Colon (tissue), 2 donors: ENCODE measurements at regions not wholly inside any gene's neighbourhood (a gene's known extent, or its start where the extent isn't known, plus 50 kb on each side); places are given as distances from the start of the nearest gene placed in this dataset.
"Not testable (repeated sequence)": the region's sequence is repeated elsewhere in the genome, so short reads cannot be mapped to it uniquely, and the experiment has no call there.

ENCODE experiments used
- FAIRE-seq: peaks from 2 replicates; lab custom pipeline; 2012; peaks lifted over from hg19 to GRCh38; lab: Jason Lieb, UNC
- donor health status: control.
- donor health status: control.

DNA sequence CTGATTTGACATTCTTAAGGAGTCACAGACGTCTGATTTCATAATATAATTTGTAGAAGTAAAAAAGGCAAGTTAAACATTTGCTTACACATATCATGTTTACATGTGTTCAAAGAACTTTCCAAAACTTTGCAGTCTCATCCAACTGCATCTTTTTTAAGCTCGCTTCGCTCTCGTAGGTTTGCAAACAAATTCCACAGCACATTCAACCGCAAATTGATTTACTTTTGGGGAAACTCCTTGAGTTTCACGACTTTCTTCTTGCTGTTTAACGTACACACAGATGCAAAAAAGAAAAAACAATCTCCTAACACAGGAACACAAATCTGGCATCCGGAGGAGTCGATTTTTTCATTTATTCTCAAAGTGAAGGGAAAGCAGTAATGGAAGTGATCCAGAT, 1149.5 kb downstream of the VRK1 start:
- no peak for FAIRE-seq

DNA sequence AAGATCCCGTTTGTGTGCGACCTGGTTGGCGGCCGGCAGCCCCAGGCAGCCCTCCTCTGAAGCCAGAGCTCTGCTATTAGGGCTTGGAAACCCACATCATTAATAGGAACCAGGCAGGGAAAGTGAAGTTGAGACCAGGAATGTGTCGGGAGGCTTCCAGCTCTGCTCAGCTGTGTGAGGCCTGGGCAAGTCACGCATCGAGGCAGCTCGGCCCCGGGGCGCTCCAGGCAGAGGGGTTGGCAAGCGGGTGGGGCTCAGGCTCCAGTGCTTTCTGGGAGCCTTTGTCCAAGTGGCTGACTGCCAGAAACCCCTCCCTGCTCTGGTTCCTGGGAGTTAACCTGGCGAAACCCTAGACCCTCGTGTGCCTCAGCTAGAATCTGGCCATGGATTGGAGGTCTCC, 1151.7 kb downstream of the VRK1 start:
- FAIRE-seq: no peak

DNA sequence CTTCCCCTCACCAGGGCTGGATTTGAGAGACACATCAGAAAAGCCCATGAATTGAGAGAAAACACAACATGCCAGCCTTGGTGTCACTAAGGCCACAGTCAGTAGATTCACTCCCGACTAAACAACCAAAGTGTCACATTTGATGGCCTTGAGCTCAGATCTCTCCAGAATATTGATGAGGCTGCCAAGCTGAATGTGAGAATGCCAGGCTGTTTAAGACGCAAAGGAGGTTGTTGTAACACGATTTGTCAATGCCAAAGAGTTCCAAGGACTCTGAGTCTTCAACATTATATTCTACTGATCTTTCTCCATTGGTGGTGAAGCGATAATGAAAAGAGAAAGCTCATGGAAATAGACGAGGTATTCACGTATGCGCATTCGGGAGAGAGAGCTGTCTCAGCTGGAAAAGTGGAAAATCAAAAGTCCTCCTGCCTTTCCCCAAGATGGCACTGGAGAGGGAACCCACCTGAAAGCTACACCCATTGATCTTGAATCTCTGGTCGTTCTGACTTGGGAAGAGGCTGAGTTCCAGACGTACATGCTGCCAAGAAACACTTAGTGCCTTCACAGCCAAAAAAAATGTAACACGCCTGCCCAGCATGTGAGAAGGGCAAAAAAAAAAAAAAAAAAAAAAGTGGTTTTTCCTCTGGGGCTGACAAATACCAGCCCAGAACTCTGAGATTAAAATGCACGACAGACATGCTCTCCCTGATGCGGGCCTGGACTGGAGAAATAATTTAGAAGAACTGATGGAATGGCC, 1159.6 kb downstream of the VRK1 start:
- no peak for FAIRE-seq

DNA sequence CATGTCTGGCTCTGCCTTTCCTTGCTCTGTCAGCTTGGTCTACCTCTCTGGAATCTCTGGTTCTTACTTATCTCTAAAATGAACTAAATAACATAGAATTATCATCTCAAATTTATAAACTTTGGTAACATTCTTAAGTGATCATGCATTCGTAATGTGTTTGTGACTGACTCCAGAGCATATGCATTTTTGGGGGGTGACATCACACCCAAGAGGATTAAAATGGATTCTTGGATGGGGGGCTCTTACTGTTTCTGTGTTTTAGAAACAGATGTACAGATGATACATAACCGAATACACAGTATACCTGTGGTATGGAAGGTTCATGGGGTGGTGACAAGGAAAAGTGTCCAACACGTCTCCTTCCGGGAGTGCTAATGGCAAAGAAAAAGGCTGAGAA, 1162.1 kb downstream of the VRK1 start:
- no peak for FAIRE-seq

DNA sequence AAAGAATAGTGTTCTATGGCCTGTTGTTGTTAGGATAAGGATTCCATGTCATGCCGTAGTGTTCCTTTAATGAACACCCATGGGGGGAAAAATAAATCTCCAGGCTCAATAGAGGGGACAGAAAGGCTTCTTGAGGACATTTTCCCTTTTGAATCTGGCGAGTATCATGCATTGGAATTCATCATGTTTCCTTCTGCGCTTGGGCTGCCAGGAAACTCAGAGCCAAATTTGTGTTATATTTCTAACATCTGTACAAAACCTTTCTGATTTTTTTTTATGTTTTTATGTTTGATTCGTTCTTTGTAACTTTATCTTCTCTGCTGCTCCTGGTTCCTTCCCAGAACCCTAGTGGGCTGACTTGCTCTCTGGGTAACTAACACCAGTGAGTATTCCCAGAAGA, 1163.3 kb downstream of the VRK1 start:
- FAIRE-seq: no peak

DNA sequence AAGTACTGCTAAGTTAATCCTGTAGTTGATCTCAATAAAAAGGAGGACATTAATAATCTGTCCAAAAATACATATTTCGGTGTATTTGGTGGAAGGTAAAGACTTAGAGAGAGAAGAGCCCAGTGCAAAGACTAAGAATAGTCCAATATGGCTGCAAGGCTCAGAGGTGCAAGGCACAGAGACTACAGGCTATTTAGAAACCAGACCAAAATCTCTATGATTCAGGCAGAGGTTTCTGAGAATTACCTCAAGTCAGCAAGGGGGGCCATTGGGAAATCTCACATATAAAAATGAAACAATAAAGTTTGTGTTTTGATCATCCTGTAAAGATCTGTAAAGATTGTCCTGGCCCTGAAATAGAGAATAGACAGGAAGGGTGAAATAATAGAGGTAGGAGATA, 1173.0 kb downstream of the VRK1 start:
- FAIRE-seq: no peak

DNA sequence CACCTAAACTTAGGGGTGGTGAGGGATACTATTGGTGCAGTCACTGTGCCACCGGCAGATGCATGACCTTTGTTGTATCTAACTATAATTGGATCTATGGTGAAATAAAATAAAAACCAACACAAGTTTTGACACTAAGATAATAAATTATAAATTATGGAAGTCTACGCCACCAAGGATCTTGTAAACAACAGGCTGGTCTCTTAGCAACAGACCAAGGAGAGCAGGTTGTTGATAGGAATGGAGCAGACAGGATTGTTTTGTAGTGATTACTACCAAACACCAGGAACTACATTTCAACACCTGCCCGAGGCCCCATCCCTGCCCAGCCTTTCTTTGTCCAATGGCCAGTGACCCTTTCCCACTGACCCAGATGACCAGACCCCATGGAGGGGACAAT, 1178.0 kb downstream of the VRK1 start:
- no peak for FAIRE-seq

DNA sequence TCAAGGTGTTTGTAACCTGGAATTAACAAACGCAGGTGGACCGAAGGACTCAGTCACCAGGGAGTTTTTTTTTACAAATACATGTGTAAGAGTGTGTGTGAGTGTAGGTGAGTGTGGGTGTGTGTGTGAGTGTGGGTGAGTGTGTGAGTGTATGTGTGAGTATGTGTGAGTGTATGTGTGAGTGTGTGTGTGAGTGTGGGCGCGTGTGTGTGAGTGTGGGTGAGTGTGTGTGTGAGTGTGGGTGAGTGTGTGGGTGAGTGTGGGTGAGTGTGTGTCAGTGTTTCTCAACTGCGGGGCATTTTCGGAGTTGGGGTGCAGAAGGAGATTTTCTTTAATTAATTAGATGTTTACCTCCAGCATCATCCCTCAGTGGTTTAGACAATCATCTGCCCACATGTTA, 1178.8 kb downstream of the VRK1 start:
- no peak for FAIRE-seq

DNA sequence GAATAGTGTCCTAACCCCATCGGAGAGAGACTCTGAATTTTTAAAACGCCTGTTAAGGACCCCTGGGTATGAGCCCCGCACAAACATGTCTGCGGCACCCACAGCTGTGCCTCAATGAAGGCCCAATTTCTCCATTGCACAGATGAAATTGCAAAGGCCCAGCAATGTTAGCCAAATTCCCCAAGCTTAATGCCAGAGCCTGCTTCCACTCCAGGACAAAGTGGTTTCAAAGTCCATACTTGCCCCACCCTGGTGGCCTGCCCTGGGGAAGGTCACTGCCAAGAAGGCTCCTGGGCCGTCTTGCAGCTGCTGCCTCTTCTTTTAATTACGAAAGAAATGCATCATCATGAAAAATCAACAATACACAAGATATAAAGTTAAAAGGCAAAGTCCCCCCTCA, 1179.7 kb downstream of the VRK1 start:
- FAIRE-seq: no peak

DNA sequence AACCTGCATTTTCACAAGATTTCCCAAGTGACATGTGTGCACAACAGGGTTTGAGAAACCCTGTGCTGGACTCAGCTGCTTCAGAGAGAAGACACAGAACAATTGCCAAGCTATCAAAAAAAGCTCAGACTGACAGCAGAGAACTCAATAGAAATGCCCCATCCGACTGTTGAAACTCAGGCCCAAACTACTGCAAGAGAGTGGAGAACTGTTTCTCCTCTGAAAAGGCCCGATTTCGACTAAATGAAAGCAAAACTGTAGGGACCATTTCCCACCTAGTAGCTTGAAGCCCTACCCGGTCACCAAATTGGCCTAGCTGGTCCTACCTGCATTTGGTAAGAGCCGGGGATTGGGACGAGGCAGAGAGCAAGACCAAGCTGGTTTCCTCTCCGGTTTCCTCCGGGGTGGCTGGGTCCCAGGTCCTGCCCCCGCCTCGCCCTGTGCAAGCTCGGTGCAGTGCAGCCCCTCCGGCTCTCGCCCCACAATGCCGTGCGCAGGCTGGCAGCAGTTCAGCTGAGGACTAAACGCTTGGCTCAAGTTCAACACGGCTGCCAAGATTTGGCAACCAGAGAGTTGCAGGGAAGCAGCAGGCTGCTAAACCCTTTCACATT, 1180.6 kb downstream of the VRK1 start:
- FAIRE-seq: no peak

DNA sequence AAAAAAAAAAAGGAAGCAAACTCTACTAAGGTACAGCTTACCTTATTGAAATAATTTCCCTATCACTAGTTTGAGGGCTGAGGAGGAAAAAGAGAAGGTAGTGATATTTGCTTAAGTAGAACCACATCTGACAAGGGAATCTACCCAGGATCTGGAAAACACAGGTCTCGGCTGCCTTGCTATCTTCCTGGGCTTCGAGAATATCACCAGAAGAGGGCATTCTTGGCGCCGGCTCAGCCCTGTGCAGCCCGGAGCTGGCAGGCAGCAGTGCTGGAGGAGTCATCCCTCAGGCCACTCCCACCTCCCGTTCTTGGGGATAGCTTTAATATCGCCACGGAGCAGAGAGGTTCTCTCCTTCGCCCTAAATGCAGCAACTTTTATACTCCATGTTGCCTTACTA, 1181.2 kb downstream of the VRK1 start:
- FAIRE-seq: no peak

DNA sequence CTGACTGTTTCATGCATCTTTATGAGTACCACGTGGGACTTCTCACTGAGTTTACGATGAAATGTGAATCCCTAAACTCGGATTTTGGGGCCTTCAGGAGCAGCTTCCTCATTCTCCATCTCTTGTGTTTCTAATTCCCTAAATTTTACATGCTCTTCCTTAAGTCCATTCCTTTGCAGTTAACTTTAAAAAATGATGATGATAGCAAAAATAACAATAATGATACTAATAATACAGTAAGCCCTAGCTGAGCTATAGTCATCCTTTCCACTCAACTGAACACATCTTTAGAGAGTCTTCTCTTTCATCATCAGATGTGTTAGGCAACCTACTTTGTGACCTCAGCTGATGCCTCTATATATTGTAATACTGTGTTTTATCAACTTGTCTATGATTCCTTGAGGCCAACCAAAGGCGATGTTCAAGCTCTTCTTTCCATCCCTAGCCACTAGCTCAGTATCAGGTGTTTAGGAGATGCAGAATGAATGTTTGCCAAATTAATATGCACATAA, 1196.4 kb downstream of the VRK1 start:
- no peak for FAIRE-seq

DNA sequence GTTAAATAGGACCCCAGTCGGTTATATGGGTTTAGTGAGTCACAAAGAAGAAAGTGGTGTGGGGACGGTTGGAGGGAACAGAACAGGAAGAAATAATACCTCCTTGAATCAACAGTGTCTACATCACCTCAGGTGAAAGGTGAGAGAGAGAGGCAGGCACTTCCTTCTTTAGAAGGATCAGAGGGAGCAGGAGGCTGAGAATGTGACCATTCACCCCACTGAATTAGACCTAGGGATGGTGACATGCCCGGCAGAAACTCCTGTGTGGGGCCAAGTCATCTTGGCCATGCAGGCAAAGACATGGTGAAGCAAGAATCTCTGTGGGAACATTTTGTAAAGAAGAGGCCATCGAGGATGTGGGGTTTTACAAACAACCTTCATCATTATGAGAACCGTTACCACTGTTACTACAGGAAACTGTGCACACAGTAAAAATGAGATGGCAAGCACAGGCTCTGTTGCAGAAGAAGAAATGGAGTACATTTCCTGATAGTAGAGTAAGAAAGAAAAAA, 1196.9 kb downstream of the VRK1 start:
- FAIRE-seq: no peak

DNA sequence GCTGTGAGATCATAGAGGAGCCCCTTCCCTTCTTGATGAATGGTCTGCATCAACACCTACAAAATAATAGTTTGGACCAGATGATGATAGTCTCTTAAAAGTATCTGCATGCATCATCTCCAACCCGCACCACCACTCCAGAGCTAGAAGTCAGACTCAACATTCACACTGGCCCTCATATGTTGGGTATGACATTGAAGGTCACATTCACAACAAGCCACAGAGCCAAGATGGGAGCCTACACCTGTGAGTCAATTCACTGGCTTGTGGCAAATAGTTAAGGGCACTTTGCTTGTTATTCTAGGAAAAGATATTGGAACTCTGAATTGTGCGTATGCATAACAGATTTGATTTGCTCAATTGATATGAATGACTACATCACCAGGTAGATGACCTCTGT, 1197.9 kb downstream of the VRK1 start:
- FAIRE-seq: no peak

DNA sequence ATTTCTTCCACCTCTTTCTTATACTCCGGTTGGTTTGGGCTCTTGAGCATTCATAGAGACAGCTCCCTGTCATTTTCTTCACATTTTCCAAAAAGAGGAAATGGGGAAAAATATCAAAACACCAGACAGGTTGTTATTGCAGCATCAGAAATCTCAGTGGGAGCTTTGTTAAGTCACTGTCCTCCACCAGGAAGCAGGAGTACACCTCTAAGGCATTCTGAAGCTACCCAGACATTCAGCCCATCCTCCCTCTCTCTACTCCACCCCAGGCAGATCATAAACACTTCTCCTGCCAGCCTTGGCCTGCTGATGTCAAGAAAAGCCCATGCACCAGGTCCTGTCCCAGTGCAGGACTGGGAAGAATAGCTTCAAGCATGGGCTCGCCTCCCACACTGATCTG, 1198.3 kb downstream of the VRK1 start:
- no peak for FAIRE-seq

DNA sequence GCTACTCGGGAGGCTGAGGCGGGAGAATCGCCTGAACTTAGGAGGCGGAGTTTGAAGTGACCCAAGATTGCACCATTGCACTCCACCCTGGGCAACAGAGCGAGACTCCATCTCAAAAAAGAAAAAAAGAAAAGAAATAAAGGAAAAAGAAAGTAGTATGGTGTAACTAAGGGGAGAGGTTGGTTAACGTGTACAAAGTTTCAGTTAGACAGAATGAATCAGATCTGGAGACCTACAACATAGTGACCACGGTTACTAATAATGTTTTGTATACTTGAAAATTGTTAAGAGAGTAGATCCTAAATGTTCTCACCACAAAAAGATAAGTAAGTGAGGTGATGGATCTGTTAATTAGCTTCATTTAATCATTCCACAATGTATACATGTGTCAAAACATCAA, 1208.8 kb downstream of the VRK1 start:
- FAIRE-seq: no peak

DNA sequence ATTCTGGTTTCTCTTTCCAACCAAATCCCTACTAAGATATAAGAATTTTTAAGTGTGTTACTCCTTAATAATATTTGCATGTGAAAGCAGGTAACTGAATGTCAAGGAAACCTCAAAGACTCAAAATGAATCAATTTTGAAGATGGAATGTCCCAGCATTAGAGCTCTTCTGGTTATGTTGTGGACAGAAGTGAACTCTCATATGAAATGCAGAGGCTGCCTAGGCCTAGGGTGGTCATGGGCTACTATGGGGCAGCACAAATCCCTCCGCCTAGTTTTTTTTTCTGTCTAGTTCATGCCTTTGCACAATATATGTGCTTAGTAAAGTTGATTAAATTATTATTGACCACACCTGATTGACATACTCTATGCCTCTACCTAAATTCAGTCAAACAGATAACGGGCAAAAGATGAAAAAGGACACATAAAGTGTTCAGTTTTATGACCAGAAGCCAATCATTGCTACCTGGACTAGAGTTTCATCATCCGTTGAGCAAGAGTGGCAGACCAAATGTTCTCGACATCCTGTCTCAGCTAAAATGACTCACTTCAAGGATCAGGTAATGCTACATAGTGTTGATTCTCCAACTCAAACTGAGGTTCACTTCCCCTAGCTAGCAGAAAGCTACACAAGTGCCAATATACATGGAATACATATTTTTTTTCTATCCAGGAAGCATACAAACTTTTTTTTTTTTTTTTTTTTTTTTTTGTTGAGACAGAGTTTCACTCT, 1211.4 kb downstream of the VRK1 start:
- no peak for FAIRE-seq

DNA sequence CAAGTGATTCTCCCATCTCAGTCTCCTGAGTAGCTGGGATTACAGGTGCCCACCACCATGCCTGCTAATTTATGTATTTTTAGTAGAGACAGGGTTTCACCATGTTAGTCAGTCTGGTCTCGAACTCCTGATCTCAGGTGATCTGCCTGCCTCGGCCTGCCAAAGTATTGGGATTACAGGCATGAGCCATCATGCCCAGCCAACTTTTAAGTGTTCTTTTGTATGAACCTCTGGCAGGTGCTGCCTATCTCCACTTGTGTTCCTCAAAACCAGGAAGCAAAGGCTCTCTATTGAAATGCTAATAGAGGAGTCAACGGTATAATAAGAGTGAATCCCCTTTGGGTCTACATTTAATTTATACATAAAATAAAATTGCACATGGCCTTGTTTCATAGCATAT, 1212.0 kb downstream of the VRK1 start:
- not testable (repeated sequence) for FAIRE-seq

DNA sequence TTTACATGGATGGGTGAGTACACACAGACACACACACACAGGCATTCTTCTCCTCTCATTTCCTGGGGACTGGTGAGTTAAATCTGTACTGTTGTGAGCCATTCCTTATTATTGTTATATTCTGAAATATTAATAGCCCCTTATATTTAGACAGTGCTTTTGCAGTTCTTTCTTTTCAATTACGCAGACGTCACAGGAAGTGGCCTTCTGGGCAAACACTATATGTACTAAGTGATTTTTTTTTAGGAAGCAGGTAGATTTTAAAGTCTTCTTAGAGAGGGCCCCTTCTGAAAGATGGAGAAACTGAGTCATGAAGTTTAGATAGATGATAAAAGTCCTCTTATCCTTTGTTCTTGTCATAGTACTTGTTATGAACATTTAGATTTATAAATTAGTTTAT, 1213.6 kb downstream of the VRK1 start:
- no peak for FAIRE-seq

DNA sequence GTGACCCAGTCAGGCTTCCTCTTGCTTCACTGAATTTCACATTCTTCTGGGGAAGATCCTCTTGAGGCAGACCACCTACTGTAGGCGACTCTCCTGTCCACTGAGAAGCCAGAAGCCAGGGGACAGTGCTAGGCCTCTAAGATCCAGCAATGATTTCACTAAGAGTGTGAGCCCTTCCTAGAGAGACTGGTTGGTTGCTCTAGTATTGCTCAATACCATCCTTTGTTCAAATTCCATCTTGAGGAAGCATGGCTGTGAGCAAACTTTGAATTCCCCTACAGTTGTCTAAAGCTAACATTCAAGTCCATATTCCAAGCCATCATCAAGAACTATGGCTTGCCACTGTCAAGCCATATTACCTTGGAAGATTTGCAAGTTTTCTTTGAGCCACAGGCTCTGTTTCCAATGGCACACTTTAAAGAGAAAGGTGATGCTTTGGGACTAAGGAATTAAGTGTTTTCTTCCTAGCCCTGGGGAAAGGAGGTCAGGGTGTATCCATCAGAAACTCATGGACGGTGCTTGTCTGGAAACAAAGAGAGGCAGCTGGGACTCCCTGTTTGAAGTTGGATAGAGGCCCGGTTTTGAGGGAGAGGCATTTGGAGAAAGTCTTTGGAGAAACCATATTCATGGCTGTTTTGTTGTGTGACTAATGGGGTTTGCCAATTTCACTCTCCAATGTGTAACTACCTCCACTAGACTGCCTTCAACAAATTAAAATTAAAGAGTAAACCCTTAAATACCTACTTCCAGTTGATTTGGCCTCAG, 1217.9 kb downstream of the VRK1 start:
- no peak for FAIRE-seq

DNA sequence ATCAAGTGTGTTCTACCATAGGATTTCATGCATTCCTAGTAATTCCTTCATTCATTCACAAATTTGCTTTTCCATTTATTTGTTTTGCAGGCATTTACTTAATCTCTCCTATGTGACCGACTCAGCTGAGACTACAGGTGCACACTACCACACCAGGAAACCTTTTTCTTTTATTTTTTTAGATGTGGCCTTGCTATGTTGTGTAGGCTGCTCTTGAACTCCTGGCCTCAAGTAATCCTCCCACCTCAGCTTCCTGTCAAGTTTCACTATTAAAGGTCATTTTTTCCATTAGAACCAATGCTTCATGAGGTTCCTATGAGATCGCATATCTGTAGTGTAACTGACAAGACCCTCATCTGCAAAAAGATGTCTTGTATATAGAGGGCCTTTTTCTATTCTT, 1218.7 kb downstream of the VRK1 start:
- FAIRE-seq: no peak

DNA sequence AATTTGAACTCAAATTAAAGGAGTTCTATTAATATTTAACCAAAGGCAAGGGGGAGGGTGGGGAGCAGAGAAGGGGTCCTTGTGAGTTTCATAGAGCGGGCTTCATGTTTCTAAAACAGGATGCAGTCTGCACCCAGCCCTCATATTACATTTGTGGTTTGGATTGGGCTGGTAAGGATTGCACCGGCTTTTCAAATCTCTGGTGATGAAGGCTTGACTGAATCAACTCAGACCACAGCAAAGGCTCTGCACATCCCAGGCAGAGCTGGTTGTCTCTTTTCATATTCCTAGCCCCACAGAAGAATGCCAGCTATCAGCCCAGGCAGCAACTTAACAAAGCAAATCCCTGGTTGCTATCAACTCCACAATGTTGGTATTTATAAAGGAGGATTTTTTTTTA, 1221.4 kb downstream of the VRK1 start:
- FAIRE-seq: no peak
